Suprapubic skin (tissue), 4 donors: ENCODE measurements at regions not wholly inside any gene's neighbourhood (a gene's known extent, or its start where the extent isn't known, plus 50 kb on each side); places are given as distances from the start of the nearest gene placed in this dataset.

ENCODE experiments used
- DNase-seq, 2 donors: peaks; one replicate each; pipeline ENCODE4 v3.0.0-alpha.2; 2019; ENCODE audit warnings: low spot score in 2 of 2
- H3K27ac ChIP-seq: fragments of 200-600 bp; sonication (generic); one replicate; pipeline ENCODE4 v1.5.1; 2019
- H3K27me3 ChIP-seq: fragments of 200-600 bp; sonication (generic); one replicate; pipeline ENCODE4 v1.5.1; 2019
- H3K36me3 ChIP-seq: fragments of 200-600 bp; sonication (generic); one replicate; pipeline ENCODE4 v1.5.1; 2019
- H3K4me1 ChIP-seq: fragments of 200-600 bp; sonication (generic); one replicate; pipeline ENCODE4 v1.5.1; 2019
- H3K4me3 ChIP-seq: fragments of 200-600 bp; sonication (generic); one replicate; pipeline ENCODE4 v1.5.1; 2019; ENCODE audit warnings: mild to moderate bottlenecking
- H3K9me3 ChIP-seq: fragments of 200-600 bp; sonication (generic); one replicate; pipeline ENCODE4 v1.5.1; 2019
- EP300 ChIP-seq: sonication (generic); formaldehyde crosslinking; IDR thresholded peaks from one replicate; pipeline ENCODE4 v1.6.1; 2017; ENCODE audit warnings: antibody characterized with exemption
- POLR2A ChIP-seq, 2 donors: fragments of 450-650 bp; IDR thresholded peaks; one replicate each; pipeline ENCODE4 v1.6.1; 2017; ENCODE audit warnings: antibody characterized with exemption in 2 of 2, mild to moderate bottlenecking in 2 of 2, moderate library complexity in 2 of 2
- POLR2AphosphoS5 ChIP-seq, 3 donors: sonication (generic); formaldehyde crosslinking; IDR thresholded peaks; one replicate each; pipeline ENCODE4 v1.6.1; 2017; ENCODE audit warnings: antibody characterized with exemption in 3 of 3
- WGBS: methylation state at CpG from one replicate; pipeline ENCODE4 v1.1.5; 2018; 5-methylcytosine and 5-hydroxymethylcytosine counted together
- TF ChIP-seq, protein P1 (sequence below), 2 donors: fragments of 200-600 bp in 1 of 2; fragments of 450-650 bp in 1 of 2; sonication (generic) in 1 of 2; IDR thresholded peaks; one replicate each; pipeline ENCODE4 v1.5.1; 2016 to 2019; ENCODE audit warnings: antibody characterized with exemption in 2 of 2, mild to moderate bottlenecking in 1 of 2, moderate library complexity in 1 of 2

DNA sequence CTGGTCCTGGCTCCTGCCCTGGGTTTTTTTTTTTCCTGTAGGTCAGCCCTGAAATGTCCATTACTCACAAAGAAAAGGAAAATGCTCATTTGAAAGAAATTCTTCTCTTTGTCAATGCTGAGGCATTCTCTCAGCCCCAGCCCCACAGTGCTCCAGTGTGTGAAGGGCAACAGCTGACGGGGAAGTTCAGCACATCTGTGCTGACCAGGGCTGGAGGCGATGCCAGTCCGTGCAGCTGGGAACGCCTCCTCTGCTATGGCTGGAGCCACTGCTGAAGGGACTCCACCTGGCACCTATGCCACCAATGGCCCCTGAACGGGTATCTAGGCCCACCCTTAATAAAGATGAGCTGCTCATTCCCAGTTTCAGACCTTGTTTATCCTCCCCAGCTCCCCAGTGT is 71.9 kb upstream of the SLCO4A1 start:
- Histone ChIP-seq H3K9me3 (no peaks in the 10 kb centered on the region), H3K4me1 (no peaks in the 10 kb centered on the region), H3K27me3 (peaks cover 87% of the 10 kb centered on the region), H3K4me3 (no peak overlapping the region), H3K36me3 (no peaks in the 10 kb centered on the region), H3K27ac (no peak overlapping the region)
- WGBS, result 70% methylated on average over 5 of the region's 5 CpGs
- no peak for DNase-seq
- TF ChIP-seq, protein P1, sequence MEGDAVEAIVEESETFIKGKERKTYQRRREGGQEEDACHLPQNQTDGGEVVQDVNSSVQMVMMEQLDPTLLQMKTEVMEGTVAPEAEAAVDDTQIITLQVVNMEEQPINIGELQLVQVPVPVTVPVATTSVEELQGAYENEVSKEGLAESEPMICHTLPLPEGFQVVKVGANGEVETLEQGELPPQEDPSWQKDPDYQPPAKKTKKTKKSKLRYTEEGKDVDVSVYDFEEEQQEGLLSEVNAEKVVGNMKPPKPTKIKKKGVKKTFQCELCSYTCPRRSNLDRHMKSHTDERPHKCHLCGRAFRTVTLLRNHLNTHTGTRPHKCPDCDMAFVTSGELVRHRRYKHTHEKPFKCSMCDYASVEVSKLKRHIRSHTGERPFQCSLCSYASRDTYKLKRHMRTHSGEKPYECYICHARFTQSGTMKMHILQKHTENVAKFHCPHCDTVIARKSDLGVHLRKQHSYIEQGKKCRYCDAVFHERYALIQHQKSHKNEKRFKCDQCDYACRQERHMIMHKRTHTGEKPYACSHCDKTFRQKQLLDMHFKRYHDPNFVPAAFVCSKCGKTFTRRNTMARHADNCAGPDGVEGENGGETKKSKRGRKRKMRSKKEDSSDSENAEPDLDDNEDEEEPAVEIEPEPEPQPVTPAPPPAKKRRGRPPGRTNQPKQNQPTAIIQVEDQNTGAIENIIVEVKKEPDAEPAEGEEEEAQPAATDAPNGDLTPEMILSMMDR (IDR thresholded peaks at IDR 0.05), result no peak
- TF ChIP-seq POLR2AphosphoS5 (IDR thresholded peaks at IDR 0.05) (no peak), EP300 (no peak), POLR2A (IDR thresholded peaks at IDR 0.05) (no peak)

DNA sequence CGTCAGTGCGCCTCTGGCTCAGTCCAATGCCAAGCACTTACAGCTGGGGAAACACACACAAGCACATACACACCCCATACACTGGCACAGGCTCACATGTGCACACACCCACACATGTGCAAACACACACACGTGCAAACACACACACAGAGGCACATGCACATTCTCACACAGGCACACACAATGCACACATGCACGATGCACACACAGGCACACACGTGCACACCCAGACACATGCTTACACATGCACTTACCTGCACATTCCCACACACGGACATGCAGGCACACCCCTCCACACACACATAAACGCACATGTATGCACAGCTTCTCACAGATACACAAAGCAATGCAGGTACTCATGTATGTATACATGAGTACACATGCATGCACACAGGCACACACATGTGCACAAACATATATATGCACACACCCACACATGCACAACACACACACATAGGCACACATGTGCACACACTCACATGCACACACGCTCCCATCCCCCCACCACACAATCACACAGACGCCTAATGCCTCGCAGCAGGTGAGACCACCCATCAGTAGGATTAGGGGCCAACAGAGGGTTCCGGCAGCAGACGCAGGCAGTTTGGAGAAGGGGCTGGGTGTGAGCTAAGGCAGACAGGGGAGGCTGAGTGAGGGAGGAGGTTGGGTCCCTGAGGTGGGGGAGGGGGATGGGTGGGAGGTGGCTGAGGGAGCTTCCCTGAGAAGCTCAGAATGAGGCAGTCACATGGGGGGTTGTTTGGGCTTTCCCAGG is 71.2 kb upstream of the SLCO4A1 start:
- Histone ChIP-seq H3K9me3 (no peaks in the 10 kb centered on the region), H3K27ac (no peak overlapping the region), H3K36me3 (no peaks in the 10 kb centered on the region), H3K27me3 (peaks cover 90% of the 10 kb centered on the region), H3K4me1 (no peaks in the 10 kb centered on the region), H3K4me3 (no peak overlapping the region)
- DNase-seq, result no peak
- 84% methylated on average over 9 of the region's 12 CpGs for WGBS
- TF ChIP-seq POLR2A (IDR thresholded peaks at IDR 0.05) (no peak), POLR2AphosphoS5 (IDR thresholded peaks at IDR 0.05) (no peak)

DNA sequence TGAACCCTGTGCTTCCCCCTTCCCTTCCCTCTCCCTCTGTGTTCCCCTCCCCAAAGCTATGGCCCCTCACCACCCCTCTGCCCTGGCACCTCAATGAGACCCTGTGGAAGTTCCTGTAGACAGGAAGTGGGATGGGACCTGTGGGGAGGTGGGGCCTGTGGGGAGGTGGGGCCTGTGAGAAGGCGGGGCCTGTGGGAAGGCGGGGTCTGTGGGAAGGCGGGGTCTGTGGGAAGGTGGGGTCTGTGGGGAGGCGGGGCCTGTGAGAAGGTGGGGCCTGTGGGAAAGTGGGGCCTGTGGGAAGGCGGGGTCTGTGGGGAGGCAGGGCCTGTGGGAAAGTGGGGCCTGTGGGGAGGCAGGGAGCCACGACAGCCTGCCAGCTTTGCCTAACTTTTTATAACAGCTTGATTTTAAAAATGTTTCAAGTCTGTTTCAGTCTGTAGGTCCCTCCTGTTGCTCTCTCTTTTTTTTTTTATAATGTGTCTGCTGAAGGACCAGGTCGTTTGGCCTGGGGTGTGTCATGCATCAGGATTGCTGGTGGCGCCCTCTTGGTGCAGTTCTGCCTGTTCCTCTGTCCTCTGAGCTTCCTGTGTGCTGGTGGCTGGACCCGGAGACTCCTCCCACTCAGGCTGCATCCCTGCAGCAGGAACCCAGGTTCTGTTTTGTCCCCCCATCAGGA is 70.5 kb upstream of the SLCO4A1 start:
- TF ChIP-seq, protein P1 (IDR thresholded peaks at IDR 0.05), result no peak
- no peak for TF ChIP-seq POLR2A (IDR thresholded peaks at IDR 0.05)
- TF ChIP-seq EP300, result no peak
- TF ChIP-seq POLR2AphosphoS5 (IDR thresholded peaks at IDR 0.05), result no peak
- no peaks in the 10 kb centered on the region for H3K9me3 ChIP-seq
- peaks cover 93% of the 10 kb centered on the region for H3K27me3 ChIP-seq
- H3K4me3 ChIP-seq, result no peak overlapping the region
- 66% methylated on average over 9 of the region's 9 CpGs for WGBS
- no peaks in the 10 kb centered on the region for H3K36me3 ChIP-seq
- DNase-seq, result no peak
- no peaks in the 10 kb centered on the region for H3K4me1 ChIP-seq
- no peak overlapping the region for H3K27ac ChIP-seq

DNA sequence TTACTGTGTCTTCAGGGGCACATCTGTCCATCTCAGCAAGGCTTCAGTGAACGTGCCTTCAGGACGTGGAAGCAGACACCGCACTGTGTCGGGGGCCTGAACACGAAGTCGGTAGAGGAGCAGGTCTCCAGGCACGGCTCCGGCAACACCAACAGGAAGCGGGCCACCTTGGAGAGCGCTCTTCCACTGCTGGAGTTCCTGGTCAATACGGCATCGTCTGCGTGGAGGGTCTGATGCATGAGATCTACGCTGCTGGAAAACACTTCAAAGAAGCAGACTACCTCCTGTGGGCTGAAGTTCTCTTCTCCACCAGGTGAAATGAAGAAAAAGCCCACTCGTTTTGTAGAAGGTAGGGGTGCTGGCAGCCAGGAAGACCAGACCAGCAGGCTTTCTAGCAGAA is 69.3 kb upstream of the SLCO4A1 start:
- WGBS, result 38% methylated on average over 10 of the region's 15 CpGs
- TF ChIP-seq EP300 (no peak), POLR2A (IDR thresholded peaks at IDR 0.05) (no peak), POLR2AphosphoS5 (IDR thresholded peaks at IDR 0.05) (no peak)
- TF ChIP-seq, protein P1 (IDR thresholded peaks at IDR 0.05), result no peak
- H3K9me3 ChIP-seq, result no peaks in the 10 kb centered on the region
- DNase-seq, result no peak
- no peaks in the 10 kb centered on the region for H3K36me3 ChIP-seq
- no peaks in the 10 kb centered on the region for H3K4me1 ChIP-seq
- peaks cover 95% of the 10 kb centered on the region for H3K27me3 ChIP-seq
- no peak overlapping the region for H3K4me3 ChIP-seq
- no peak overlapping the region for H3K27ac ChIP-seq

DNA sequence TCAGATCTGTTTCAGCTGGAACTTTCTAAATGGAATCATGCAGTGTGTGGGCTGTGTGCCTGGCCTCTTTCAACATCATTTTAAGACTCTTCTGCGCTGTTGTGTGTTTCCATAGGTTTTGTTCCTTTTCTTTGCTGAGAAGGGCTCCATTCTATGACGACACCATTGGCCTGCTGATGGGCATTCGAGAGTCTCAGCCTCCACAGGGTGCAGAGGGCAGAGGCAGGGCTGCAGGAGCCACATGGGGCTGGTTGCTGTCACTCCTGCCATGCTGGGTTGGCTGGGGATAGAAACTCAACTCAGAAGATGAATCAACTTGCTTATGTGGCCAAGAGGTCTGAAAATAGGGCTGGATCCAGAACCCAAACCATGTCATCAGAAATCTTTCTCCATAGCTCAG is 68.5 kb upstream of the SLCO4A1 start:
- H3K9me3 ChIP-seq, result no peaks in the 10 kb centered on the region
- TF ChIP-seq POLR2A (IDR thresholded peaks at IDR 0.05) (no peak), EP300 (no peak), POLR2AphosphoS5 (IDR thresholded peaks at IDR 0.05) (no peak)
- TF ChIP-seq, protein P1 (IDR thresholded peaks at IDR 0.05), result no peak
- WGBS, result 48% methylated on average over 3 of the region's 3 CpGs
- H3K36me3 ChIP-seq, result no peaks in the 10 kb centered on the region
- no peak overlapping the region for H3K27ac ChIP-seq
- H3K27me3 ChIP-seq, result peaks cover 95% of the 10 kb centered on the region
- no peaks in the 10 kb centered on the region for H3K4me1 ChIP-seq
- DNase-seq, result no peak
- H3K4me3 ChIP-seq, result no peak overlapping the region
